Ishikawa (cell line): ENCODE measurements at regions not wholly inside any gene's neighbourhood (a gene's known extent, or its start where the extent isn't known, plus 50 kb on each side); places are given as distances from the start of the nearest gene placed in this dataset.

Experiments
- EGR1 ChIP-seq: IDR thresholded peaks from 2 replicates; pipeline ENCODE4 v1.6.1; 2012
- EP300 ChIP-seq: IDR thresholded peaks from 2 replicates; pipeline ENCODE4 v1.6.1; 2012; ENCODE audit warnings: borderline replicate concordance
- FOXM1 ChIP-seq: IDR thresholded peaks from 2 replicates; pipeline ENCODE4 v1.6.1; 2012; ENCODE audit warnings: low read depth, borderline replicate concordance
- MAX ChIP-seq: IDR thresholded peaks from 2 replicates; pipeline ENCODE4 v1.6.1; 2012
- NFIC ChIP-seq: IDR thresholded peaks from 2 replicates; pipeline ENCODE4 v1.6.1; 2012
- RAD21 ChIP-seq: IDR thresholded peaks from 2 replicates; pipeline ENCODE4 v1.6.1; 2012; ENCODE audit warnings: low read depth
- REST ChIP-seq: IDR thresholded peaks from 2 replicates; pipeline ENCODE4 v1.6.1; 2012; ENCODE audit warnings: low read depth, mild to moderate bottlenecking
- TAF1 ChIP-seq: IDR thresholded peaks from 2 replicates; pipeline ENCODE4 v1.6.1; 2012; ENCODE audit warnings: low read depth, mild to moderate bottlenecking
- TEAD4 ChIP-seq: IDR thresholded peaks from 2 replicates; pipeline ENCODE4 v1.6.1; 2012
- TF ChIP-seq, protein P1 (sequence below): IDR thresholded peaks from 2 replicates; pipeline ENCODE4 v1.6.1; 2012

DNA sequence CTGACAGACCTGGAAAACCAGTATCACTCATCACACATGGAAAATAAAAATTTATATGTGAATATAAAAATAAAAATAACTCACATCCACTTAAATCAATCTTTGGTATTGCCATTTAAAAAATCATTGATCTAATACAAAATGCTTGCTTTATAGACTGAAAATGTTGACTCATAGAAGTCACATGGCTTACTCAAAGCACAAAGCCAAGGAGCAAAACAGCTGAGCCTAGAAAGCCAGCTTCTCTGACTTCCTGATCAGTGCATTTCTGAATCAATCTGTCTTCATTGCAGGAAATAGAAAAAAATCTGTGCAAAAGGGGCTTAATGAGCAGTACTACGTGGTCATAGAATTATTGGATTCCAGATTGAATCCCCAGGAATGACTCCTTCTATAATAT, 176.9 kb upstream of the HS3ST1 start:
- no peak for TF ChIP-seq TAF1
- TF ChIP-seq EP300 = no peak
- no peak for TF ChIP-seq EGR1
- TF ChIP-seq RAD21 = no peak
- TF ChIP-seq REST = no peak
- no peak for TF ChIP-seq MAX
- TF ChIP-seq FOXM1 = no peak
- TF ChIP-seq TEAD4 = no peak
- TF ChIP-seq, protein P1, sequence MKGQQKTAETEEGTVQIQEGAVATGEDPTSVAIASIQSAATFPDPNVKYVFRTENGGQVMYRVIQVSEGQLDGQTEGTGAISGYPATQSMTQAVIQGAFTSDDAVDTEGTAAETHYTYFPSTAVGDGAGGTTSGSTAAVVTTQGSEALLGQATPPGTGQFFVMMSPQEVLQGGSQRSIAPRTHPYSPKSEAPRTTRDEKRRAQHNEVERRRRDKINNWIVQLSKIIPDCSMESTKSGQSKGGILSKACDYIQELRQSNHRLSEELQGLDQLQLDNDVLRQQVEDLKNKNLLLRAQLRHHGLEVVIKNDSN = no peak
- TF ChIP-seq NFIC = no peak
